ENCODE measurements at regions not wholly inside any gene's neighbourhood (a gene's known extent, or its start where the extent isn't known, plus 50 kb on each side); places are given as distances from the start of the nearest gene placed in this dataset.
"Not testable (repeated sequence)": the region's sequence is repeated elsewhere in the genome, so short reads cannot be mapped to it uniquely, and the experiment has no call there.

- no peak for DNase-seq (ENCODE audit: low read depth)
Measured at GRCh38 chr10:111579473-111579872, 502.6 kb downstream of the ADRA2A start.

- no peak for DNase-seq (ENCODE audit: low read depth)
Measured at GRCh38 chr10:111590703-111591102, 513.9 kb downstream of the ADRA2A start.

GRCh38 chr10:111593578-111593977 is 516.7 kb downstream of the ADRA2A start:
- no peak for DNase-seq (ENCODE audit: low read depth)

GRCh38 chr10:111595173-111595572 is 518.3 kb downstream of the ADRA2A start:
- DNase-seq (ENCODE audit: low read depth): no peak

GRCh38 chr10:111598433-111599059 is 521.7 kb downstream of the ADRA2A start:
- peak; percentile 12 for DNase-seq (ENCODE audit: low read depth)

- DNase-seq (ENCODE audit: low read depth): no peak
Measured at GRCh38 chr10:111599943-111600342, 523.1 kb downstream of the ADRA2A start.

GRCh38 chr10:111600772-111601171 is 523.9 kb downstream of the ADRA2A start:
- no peak for DNase-seq (ENCODE audit: low read depth)

GRCh38 chr10:111612273-111612672 is 535.4 kb downstream of the ADRA2A start:
- DNase-seq (ENCODE audit: low read depth): no peak

- DNase-seq (ENCODE audit: low read depth): no peak
Measured at GRCh38 chr10:111634191-111634590, 549.4 kb downstream of the GPAM start.

- DNase-seq (ENCODE audit: low read depth): no peak
Measured at GRCh38 chr10:111646021-111646420, 537.5 kb downstream of the GPAM start.

GRCh38 chr10:111648046-111648445 is 535.5 kb downstream of the GPAM start:
- DNase-seq (ENCODE audit: low read depth): peak; percentile 48

GRCh38 chr10:111649080-111649479 is 534.5 kb downstream of the GPAM start:
- DNase-seq (ENCODE audit: low read depth): not testable (repeated sequence)

GRCh38 chr10:111650088-111650487 is 533.5 kb downstream of the GPAM start:
- no peak for DNase-seq (ENCODE audit: low read depth)

GRCh38 chr10:111656066-111656465 is 527.5 kb downstream of the GPAM start:
- DNase-seq (ENCODE audit: low read depth): no peak

GRCh38 chr10:111677759-111678158 is 505.8 kb downstream of the GPAM start:
- DNase-seq (ENCODE audit: low read depth): peak; percentile 17

GRCh38 chr10:111686796-111687195 is 496.8 kb downstream of the GPAM start:
- DNase-seq (ENCODE audit: low read depth): no peak

- DNase-seq (ENCODE audit: low read depth): no peak
Measured at GRCh38 chr10:111698711-111699110, 484.9 kb downstream of the GPAM start.

- no peak for DNase-seq (ENCODE audit: low read depth)
Measured at GRCh38 chr10:111703986-111704385, 479.6 kb downstream of the GPAM start.

- no peak for DNase-seq (ENCODE audit: low read depth)
Measured at GRCh38 chr10:111705021-111705420, 478.5 kb downstream of the GPAM start.

GRCh38 chr10:111706331-111706730 is 477.2 kb downstream of the GPAM start:
- no peak for DNase-seq (ENCODE audit: low read depth)

GRCh38 chr10:111707076-111707475 is 476.5 kb downstream of the GPAM start:
- DNase-seq (ENCODE audit: low read depth): no peak

GRCh38 chr10:111709603-111710002 is 474.0 kb downstream of the GPAM start:
- DNase-seq (ENCODE audit: low read depth): no peak

GRCh38 chr10:111716032-111716431 is 467.5 kb downstream of the GPAM start:
- no peak for DNase-seq (ENCODE audit: low read depth)

- DNase-seq (ENCODE audit: low read depth): no peak
Measured at GRCh38 chr10:111724121-111724520, 459.4 kb downstream of the GPAM start.

All from RPMI7951 (cell line).